HAP-1 (cell line): ENCODE measurements at regions not wholly inside any gene's neighbourhood (a gene's known extent, or its start where the extent isn't known, plus 50 kb on each side); places are given as distances from the start of the nearest gene placed in this dataset.

Source experiments
- DNase-seq, 2 experiments: peaks; one replicate each; pipeline ENCODE4 v3.0.0-alpha.2; 2016 to 2020; ENCODE audit warnings: low spot score in 2 of 2
- H3K27me3 ChIP-seq: fragments of 250-450 bp; sonication (Bioruptor Pico); 2 replicates; pipeline ENCODE4 v1.5.1; 2020; ENCODE audit warnings: low read depth, mild to moderate bottlenecking, moderate library complexity
- H3K36me3 ChIP-seq: fragments of 250-450 bp; sonication (Bioruptor Pico); replicated peaks from 2 replicates; pipeline ENCODE4 v1.5.1; 2020; ENCODE audit warnings: mild to moderate bottlenecking
- H3K4me1 ChIP-seq: fragments of 250-450 bp; sonication (Bioruptor Pico); 2 replicates; pipeline ENCODE4 v1.5.1; 2020; ENCODE audit warnings: mild to moderate bottlenecking
- H3K4me3 ChIP-seq: fragments of 250-450 bp; sonication (Bioruptor Pico); 2 replicates; pipeline ENCODE4 v1.5.1; 2020; ENCODE audit warnings: mild to moderate bottlenecking, moderate library complexity
- H3K9me3 ChIP-seq: fragments of 250-450 bp; sonication (Bioruptor Pico); 2 replicates; pipeline ENCODE4 v1.5.1; 2020; ENCODE audit warnings: mild to moderate bottlenecking, moderate library complexity
- in situ Hi-C: fragments of 300-500 bp; cut with MboI; formaldehyde crosslinking; loops from 3 replicates; pipeline ENCODE4 v1.14.3; 2020; ENCODE audit warnings: low sequenced_read_pairs, inconsistent platforms, mixed read lengths

- Histone ChIP-seq H3K4me1 (no peaks in the 10 kb centered on the region), H3K27me3 (no peaks in the 10 kb centered on the region), H3K9me3 (no peaks in the 10 kb centered on the region), H3K4me3 (no peak overlapping the region), H3K36me3 (no peaks in the 10 kb centered on the region)
- no peak for DNase-seq
- in situ Hi-C loops, result no loop called here
Measured at GRCh38 chr6:164129218-164129617, 714.7 kb downstream of the QKI start.

GRCh38 chr6:164128101-164128500, 713.6 kb downstream of the QKI start:
- Histone ChIP-seq H3K36me3 (no peaks in the 10 kb centered on the region), H3K4me1 (no peaks in the 10 kb centered on the region), H3K27me3 (no peaks in the 10 kb centered on the region), H3K9me3 (no peaks in the 10 kb centered on the region), H3K4me3 (no peak overlapping the region)
- no peak for DNase-seq
- in situ Hi-C loops, result no loop called here

DNA sequence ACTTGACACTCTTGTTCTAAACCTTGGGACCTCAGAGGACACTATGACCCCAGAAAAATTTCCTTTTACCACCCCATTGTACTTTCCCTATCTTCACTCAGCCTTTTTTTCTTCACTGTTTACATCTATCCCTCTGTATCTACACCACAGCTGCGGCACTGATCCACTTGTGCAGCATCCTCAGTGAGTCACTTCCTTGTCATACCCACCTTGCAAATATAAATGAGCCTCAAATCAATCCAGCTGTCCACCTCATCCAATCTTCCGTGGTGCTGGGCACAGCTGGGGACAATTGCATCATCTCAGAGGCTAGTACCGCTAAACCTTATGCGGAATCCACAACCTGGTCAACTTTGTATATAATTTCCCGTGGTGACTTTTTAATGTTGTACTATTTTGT, 710.5 kb downstream of the QKI start:
- H3K4me1 ChIP-seq, result no peaks in the 10 kb centered on the region
- no peaks in the 10 kb centered on the region for H3K9me3 ChIP-seq
- H3K4me3 ChIP-seq, result no peak overlapping the region
- no peaks in the 10 kb centered on the region for H3K36me3 ChIP-seq
- DNase-seq, result no peak
- in situ Hi-C loops, result no loop called here
- H3K27me3 ChIP-seq, result no peaks in the 10 kb centered on the region

- Histone ChIP-seq H3K27me3 (no peaks in the 10 kb centered on the region), H3K36me3 (no peaks in the 10 kb centered on the region), H3K4me1 (no peaks in the 10 kb centered on the region), H3K9me3 (no peaks in the 10 kb centered on the region), H3K4me3 (no peak overlapping the region)
- in situ Hi-C loops, result no loop called here
- no peak for DNase-seq
Measured at GRCh38 chr6:164124473-164124872, 710.0 kb downstream of the QKI start.

GRCh38 chr6:164122109-164122508, 707.6 kb downstream of the QKI start:
- Histone ChIP-seq H3K27me3 (no peaks in the 10 kb centered on the region), H3K4me1 (no peaks in the 10 kb centered on the region), H3K36me3 (no peaks in the 10 kb centered on the region), H3K9me3 (no peaks in the 10 kb centered on the region), H3K4me3 (no peak overlapping the region)
- DNase-seq, result no peak
- in situ Hi-C loops, result no loop called here

GRCh38 chr6:164121527-164121926, 707.0 kb downstream of the QKI start:
- Histone ChIP-seq H3K4me3 (no peak overlapping the region), H3K9me3 (no peaks in the 10 kb centered on the region), H3K4me1 (no peaks in the 10 kb centered on the region), H3K36me3 (no peaks in the 10 kb centered on the region), H3K27me3 (no peaks in the 10 kb centered on the region)
- no peak for DNase-seq
- in situ Hi-C loops, result no loop called here

- Histone ChIP-seq H3K27me3 (no peaks in the 10 kb centered on the region), H3K4me3 (no peak overlapping the region), H3K36me3 (no peaks in the 10 kb centered on the region), H3K9me3 (no peaks in the 10 kb centered on the region), H3K4me1 (no peaks in the 10 kb centered on the region)
- in situ Hi-C loops, result no loop called here
- no peak for DNase-seq
Measured at GRCh38 chr6:164114651-164115050, 700.1 kb downstream of the QKI start.

DNA sequence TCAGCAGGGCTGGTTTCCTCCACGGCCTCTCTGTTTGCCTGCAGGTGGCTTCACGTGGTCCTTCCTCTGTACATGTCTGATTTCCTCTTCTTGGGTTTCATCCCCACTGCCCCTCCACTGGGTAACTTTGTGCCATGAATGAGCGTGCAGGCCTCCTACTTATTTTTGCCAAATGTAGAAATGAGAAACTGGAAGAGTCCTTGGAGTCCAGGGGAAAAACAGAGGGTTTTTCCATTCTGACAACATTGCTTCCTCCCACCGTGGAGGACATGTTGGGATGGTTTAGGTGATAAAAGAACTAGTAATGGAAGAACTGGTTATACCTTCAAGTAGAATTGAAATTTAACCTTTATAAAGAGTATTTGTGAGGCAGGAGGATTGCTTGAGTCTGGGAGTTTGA, 699.5 kb downstream of the QKI start:
- Histone ChIP-seq H3K4me3 (no peak overlapping the region), H3K4me1 (no peaks in the 10 kb centered on the region), H3K9me3 (no peaks in the 10 kb centered on the region), H3K36me3 (no peaks in the 10 kb centered on the region), H3K27me3 (no peaks in the 10 kb centered on the region)
- no peak for DNase-seq
- in situ Hi-C loops, result no loop called here

- no peak overlapping the region for H3K4me3 ChIP-seq
- H3K4me1 ChIP-seq, result no peaks in the 10 kb centered on the region
- no peaks in the 10 kb centered on the region for H3K27me3 ChIP-seq
- no peak for DNase-seq
- H3K9me3 ChIP-seq, result no peaks in the 10 kb centered on the region
- H3K36me3 ChIP-seq, result no peaks in the 10 kb centered on the region
- in situ Hi-C loops, result no loop called here
Measured at GRCh38 chr6:164113637-164114036, 699.1 kb downstream of the QKI start.

GRCh38 chr6:164109770-164110140, 695.2 kb downstream of the QKI start:
- H3K36me3 ChIP-seq, result no peaks in the 10 kb centered on the region
- no peak overlapping the region for H3K4me3 ChIP-seq
- DNase-seq, result peak in 1 of 2 experiments; percentile 27
- H3K27me3 ChIP-seq, result no peaks in the 10 kb centered on the region
- no peaks in the 10 kb centered on the region for H3K4me1 ChIP-seq
- in situ Hi-C loops, result no loop called here
- no peaks in the 10 kb centered on the region for H3K9me3 ChIP-seq

DNA sequence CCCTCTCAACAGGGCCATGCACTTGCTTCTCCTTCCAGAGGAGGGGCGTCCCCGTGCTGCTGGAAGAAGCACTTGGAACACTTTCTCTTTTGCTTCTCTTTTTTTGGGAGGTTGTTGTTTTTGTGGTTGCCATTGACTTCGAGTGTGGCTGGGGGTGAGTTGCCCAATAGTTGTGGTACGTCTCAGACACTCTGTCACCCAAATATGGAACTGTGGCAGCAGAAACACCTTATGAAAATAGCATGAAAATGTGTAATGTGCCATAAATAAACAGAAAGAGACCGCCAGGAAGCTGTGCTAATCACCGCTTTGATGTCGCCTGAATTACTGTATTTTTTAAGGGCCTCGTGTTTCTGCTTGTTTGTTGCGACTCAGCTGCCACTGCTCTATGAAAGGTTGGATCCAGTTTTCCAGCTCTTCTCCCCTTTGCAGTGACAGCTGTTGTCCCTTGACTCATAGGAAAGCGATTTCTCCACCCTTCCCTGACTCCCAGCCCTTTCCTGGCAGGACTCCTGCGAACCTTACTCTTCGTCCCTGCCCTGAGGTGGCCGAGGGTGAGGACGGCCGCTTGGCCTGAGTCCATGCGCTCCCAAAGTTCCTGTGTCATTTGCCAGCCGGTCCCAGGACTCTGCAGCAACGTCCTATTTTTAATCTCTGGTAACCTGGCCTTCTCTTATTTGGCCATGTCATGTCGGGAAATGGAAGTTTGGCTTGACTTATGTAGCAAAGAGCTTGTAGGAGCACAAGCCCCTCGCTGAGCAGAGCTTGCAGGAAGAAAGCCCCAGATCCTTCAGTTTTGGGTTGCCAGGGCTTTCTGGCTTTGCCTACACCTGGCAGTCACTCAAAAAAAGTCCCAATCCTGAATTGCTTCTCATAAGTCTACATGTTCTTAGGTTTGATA, 694.6 kb downstream of the QKI start:
- no peak overlapping the region for H3K4me3 ChIP-seq
- no peaks in the 10 kb centered on the region for H3K9me3 ChIP-seq
- in situ Hi-C loops, result no loop called here
- DNase-seq, result no peak
- no peaks in the 10 kb centered on the region for H3K27me3 ChIP-seq
- no peaks in the 10 kb centered on the region for H3K4me1 ChIP-seq
- H3K36me3 ChIP-seq, result no peaks in the 10 kb centered on the region

GRCh38 chr6:164108092-164108491, 693.6 kb downstream of the QKI start:
- in situ Hi-C loops, result no loop called here
- Histone ChIP-seq H3K9me3 (no peaks in the 10 kb centered on the region), H3K4me1 (no peaks in the 10 kb centered on the region), H3K36me3 (no peaks in the 10 kb centered on the region), H3K4me3 (no peak overlapping the region), H3K27me3 (no peaks in the 10 kb centered on the region)
- no peak for DNase-seq

DNA sequence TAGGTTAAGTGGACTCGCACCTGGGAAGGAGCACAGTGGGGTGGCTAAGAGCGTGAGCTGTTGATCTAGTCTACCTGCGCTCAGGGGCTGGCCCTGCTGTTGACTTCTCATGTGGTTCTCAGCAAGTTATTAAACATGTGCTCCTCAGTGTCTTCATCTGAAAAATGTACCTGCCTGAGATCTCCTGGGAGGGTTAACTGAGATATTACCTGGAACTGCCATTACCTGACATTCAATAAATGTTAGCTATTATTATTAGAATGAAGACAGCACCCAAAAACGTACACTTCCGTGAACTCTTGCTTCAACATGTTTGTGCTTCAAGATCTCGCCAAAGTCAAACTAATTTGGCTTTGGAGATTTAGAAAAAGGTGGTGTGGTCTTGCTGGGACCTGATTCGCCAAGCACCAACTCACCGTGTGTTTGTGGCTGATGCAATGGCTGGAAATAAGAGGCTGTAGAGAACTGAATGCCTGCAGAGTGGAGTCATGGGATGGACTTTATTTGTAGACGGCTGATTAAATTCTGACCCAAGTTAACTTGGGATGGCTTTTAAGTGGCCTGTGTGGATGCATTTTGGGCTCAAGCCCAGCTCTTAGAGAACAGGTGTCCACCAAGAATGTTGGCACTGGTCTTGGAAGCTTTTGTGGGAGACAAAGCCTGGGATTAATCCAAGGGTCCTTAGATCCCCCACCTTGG, 692.9 kb downstream of the QKI start:
- Histone ChIP-seq H3K4me1 (peaks cover 6% of the 10 kb centered on the region), H3K9me3 (no peaks in the 10 kb centered on the region), H3K36me3 (no peaks in the 10 kb centered on the region), H3K27me3 (no peaks in the 10 kb centered on the region), H3K4me3 (no peak overlapping the region)
- no peak for DNase-seq
- in situ Hi-C loops, result no loop called here

DNA sequence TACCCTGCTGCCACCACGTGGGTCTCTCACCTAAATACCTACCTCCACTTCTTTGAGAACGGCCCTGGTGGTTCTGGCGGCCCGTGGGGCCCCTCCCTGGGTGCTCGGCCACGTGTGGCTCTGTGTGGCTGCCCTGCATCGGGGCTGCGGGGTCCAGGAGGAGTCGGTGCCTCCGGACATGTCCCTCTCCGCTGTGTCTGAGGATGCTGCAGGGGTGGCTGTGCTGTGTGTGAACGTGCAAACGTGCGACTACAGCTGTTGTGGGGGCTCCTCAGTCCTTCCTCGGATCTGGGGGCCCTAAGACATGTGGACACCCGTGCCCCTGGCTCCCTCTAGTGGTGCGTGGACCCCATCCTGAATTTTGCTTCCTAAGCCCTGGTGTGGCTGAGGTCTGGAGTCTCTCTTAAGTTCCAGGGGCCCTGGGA, 691.8 kb downstream of the QKI start:
- H3K4me3 ChIP-seq, result no peak overlapping the region
- in situ Hi-C loops, result no loop called here

More for the DNA sequence above, 691.8 kb downstream of the QKI start:
- DNase-seq, result peak; percentile 8 to 62
- Histone ChIP-seq H3K27me3 (no peaks in the 10 kb centered on the region), H3K4me1 (peaks cover 11% of the 10 kb centered on the region), H3K9me3 (no peaks in the 10 kb centered on the region), H3K36me3 (no peaks in the 10 kb centered on the region)
